ENCODE measurements at regions not wholly inside any gene's neighbourhood (a gene's known extent, or its start where the extent isn't known, plus 50 kb on each side); places are given as distances from the start of the nearest gene placed in this dataset.

GRCh38 chr1:181314959-181315358 is 168.4 kb upstream of the CACNA1E start:
- no peaks in the 10 kb centered on the region for H3K9me3 ChIP-seq
- H3K27me3 ChIP-seq: peaks cover 0 to 22% of the 10 kb centered on the region in 2 donors
- no peak for DNase-seq
- no peaks in the 10 kb centered on the region for H3K36me3 ChIP-seq
- no peaks in the 10 kb centered on the region for H3K4me1 ChIP-seq
- no peak overlapping the region for H3K27ac ChIP-seq
- no peak overlapping the region for H3K4me3 ChIP-seq
- intact Hi-C loops (cut with DNase I; ENCODE audit: low total_unique reads): no loop called here
- TF ChIP-seq POLR2A (IDR thresholded peaks at IDR 0.05): no peak
- TF ChIP-seq CTCF (IDR thresholded peaks at IDR 0.05): no peak

DNA sequence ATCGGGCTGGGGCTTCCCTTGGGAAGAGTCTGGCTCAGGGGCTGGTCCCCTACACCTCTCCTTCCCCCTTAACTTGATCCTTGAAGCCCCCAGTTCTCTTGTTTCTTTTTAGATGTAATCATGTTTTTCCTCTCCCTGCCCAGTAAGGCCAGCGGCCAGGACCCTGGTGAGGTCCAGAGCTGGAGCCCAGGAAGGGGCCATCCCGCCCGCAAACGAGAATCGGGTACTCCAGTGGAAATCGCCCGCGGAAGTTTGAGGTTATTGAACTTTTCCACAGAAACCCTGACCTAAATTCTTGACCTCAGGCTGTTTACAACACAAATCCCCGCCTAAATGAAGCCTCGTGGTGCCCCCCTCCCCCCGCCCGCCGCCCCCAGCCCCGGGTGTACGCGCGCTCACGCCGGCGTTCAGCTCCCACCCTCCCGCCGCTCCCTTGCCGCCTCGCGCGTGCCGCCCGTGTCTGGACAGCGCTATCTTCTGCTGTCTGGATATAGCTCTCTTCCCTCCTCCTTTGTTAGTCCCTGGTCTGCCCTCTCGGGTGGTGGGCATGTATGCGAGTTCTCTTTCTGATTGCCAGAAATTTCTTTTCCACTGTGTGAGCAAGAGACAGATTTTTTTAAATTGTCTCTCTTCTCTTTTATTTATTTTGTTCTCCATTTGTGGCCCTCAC is 165.9 kb upstream of the CACNA1E start:
- Histone ChIP-seq H3K4me1 (no peaks in the 10 kb centered on the region), H3K27me3 (peaks cover 0 to 22% of the 10 kb centered on the region in 2 donors), H3K4me3 (no peak overlapping the region), H3K9me3 (no peaks in the 10 kb centered on the region), H3K36me3 (no peaks in the 10 kb centered on the region), H3K27ac (no peak overlapping the region)
- TF ChIP-seq CTCF (IDR thresholded peaks at IDR 0.05) (no peak), POLR2A (IDR thresholded peaks at IDR 0.05) (no peak)
- intact Hi-C loops (cut with DNase I; ENCODE audit: low total_unique reads): no loop called here
- no peak for DNase-seq

- H3K4me3 ChIP-seq: no peak overlapping the region
- no peaks in the 10 kb centered on the region for H3K9me3 ChIP-seq
- no peak for TF ChIP-seq POLR2A (IDR thresholded peaks at IDR 0.05)
- no peak for TF ChIP-seq CTCF (IDR thresholded peaks at IDR 0.05)
- intact Hi-C loops (cut with DNase I; ENCODE audit: low total_unique reads): no loop called here
- H3K4me1 ChIP-seq: no peaks in the 10 kb centered on the region
- peaks cover 0 to 22% of the 10 kb centered on the region in 2 donors for H3K27me3 ChIP-seq
- no peak overlapping the region for H3K27ac ChIP-seq
- no peak for DNase-seq
- H3K36me3 ChIP-seq: no peaks in the 10 kb centered on the region
These were observed 165.1 kb upstream of the CACNA1E start for GRCh38 chr1:181318022-181318857.

- intact Hi-C loops (cut with DNase I; ENCODE audit: low total_unique reads): no loop called here
- H3K36me3 ChIP-seq: no peaks in the 10 kb centered on the region
- no peak for DNase-seq
- H3K4me1 ChIP-seq: no peaks in the 10 kb centered on the region
- H3K27ac ChIP-seq: no peak overlapping the region
- H3K27me3 ChIP-seq: peaks cover 0 to 19% of the 10 kb centered on the region in 2 donors
- TF ChIP-seq POLR2A (IDR thresholded peaks at IDR 0.05) (no peak), CTCF (IDR thresholded peaks at IDR 0.05) (no peak)
- H3K4me3 ChIP-seq: no peak overlapping the region
- H3K9me3 ChIP-seq: no peaks in the 10 kb centered on the region
These were observed 164.5 kb upstream of the CACNA1E start for GRCh38 chr1:181318858-181319235.

DNA sequence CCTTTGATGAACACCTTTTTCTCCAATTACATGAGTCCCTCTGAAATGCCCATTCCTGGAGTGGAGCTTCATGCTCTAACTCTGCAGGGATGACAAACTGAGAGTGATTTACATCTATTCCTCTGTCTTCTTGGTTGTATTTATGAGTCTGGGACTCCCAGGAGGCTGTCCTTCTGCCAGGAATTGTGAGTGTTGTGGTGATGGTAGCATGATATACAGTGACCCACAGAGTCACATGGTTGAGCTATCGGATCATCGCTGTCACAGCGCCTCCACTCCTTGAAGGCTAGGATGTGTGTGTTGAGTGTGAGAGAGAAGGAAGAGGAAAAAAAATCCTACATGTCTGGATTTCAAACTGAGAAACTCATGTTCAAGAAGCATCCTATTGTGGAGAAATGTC is 163.4 kb upstream of the CACNA1E start:
- intact Hi-C loops (cut with DNase I; ENCODE audit: low total_unique reads): no loop called here
- TF ChIP-seq CTCF (IDR thresholded peaks at IDR 0.05) (no peak), POLR2A (IDR thresholded peaks at IDR 0.05) (no peak)

More for the DNA sequence above, 163.4 kb upstream of the CACNA1E start:
- H3K4me1 ChIP-seq: no peaks in the 10 kb centered on the region
- H3K27me3 ChIP-seq: peaks cover 0 to 19% of the 10 kb centered on the region in 2 donors
- H3K4me3 ChIP-seq: no peak overlapping the region
- no peaks in the 10 kb centered on the region for H3K9me3 ChIP-seq
- DNase-seq: no peak
- H3K36me3 ChIP-seq: no peaks in the 10 kb centered on the region
- H3K27ac ChIP-seq: no peak overlapping the region
